Testis (tissue), 2 donors: ENCODE measurements at regions not wholly inside any gene's neighbourhood (a gene's known extent, or its start where the extent isn't known, plus 50 kb on each side); places are given as distances from the start of the nearest gene placed in this dataset.

Source experiments
- CTCF ChIP-seq, 3 experiments: fragments of 450-650 bp in 2 of 3; fragments of 200-600 bp in 1 of 3; sonication (generic) in 1 of 3; IDR thresholded peaks; one replicate each; pipeline ENCODE4 v1.5.1; 2016 to 2019; ENCODE audit warnings: antibody characterized with exemption in 3 of 3, mild to moderate bottlenecking in 2 of 3, moderate library complexity in 1 of 3
- POLR2A ChIP-seq: fragments of 450-650 bp; IDR thresholded peaks from one replicate; pipeline ENCODE4 v1.6.1; 2017; ENCODE audit warnings: antibody characterized with exemption, mild to moderate bottlenecking, moderate library complexity

- TF ChIP-seq CTCF (IDR thresholded peaks at IDR 0.05) (no peak), POLR2A (no peak)
Measured at GRCh38 chr9:93886911-93887310, 68.2 kb downstream of the BARX1 start.
